Stimulated activated CD4-positive, alpha-beta T cell treated with anti-CD3 and anti-CD28 coated beads, Interleukin-4, amount 100 ng/mL, for 4 hours (primary cell): ENCODE measurements at regions not wholly inside any gene's neighbourhood (a gene's known extent, or its start where the extent isn't known, plus 50 kb on each side); places are given as distances from the start of the nearest gene placed in this dataset.

Experiments
- DNase-seq, 2 experiments: peaks; one replicate each; pipeline ENCODE4 v3.0.0-alpha.2; 2020

GRCh38 chr2:145075454-145076062 is 555.6 kb upstream of the ZEB2 start:
- no peak for DNase-seq

- DNase-seq: no peak
These were observed 550.8 kb upstream of the ZEB2 start for GRCh38 chr2:145070703-145071102.

GRCh38 chr2:145068509-145068908 is 548.6 kb upstream of the ZEB2 start:
- DNase-seq: no peak

- DNase-seq: no peak
These were observed 547.7 kb upstream of the ZEB2 start for GRCh38 chr2:145067549-145068030.

DNA sequence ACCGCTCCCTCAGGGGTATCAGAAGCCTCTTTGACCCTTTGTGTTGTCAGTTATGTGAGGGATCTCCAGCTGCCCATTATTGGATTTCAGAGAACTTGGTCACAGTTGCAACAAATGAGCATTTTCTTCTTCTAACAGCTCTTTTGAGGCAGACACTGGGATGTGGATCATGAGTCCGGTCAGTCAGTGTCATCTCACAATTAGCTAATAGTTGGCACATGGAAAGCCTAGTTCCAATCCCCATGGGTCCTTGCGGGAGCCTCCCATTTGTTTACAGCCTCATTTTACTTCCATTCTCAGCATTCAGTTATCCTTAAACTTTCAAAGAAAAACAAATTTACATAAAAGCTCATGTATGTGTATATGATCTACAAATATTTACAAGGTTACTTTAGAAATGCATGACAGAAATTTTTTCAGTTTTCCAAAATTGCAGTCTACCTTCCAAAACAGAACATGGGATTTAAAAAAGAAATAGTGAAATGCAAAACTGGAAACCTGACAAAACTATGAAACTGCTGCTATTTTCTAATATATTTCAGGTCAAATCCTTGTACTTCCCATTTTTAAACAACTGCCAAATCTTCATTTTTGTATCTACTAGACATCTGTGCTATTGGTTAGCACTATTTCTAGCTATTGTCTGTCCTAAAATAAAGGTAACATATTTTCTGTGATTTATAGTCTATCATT is 547.1 kb upstream of the ZEB2 start:
- no peak for DNase-seq

DNA sequence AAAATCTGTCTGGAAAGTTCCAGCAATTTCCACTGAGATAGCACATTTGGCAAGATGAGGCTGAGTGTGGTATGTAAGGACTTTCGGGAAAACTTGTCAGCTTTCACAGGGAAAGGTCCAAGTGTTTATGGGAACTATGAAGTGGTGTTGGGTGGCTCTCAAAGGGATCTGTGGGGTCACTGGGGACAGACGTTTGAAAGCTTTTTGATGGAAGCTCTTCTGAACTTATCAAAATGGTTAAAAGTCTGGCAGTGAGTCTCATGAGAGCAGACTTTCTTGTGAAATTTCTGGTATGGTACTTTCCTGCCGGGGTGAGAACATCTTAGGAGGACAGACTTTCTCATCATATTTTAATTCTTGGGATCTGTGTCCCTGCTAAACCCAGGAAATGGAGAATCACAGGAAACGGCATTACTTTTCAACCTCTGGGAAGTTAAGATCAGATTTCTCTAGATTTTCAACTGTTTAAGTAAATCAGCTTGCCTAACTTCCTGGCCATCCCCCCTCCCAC is 546.3 kb upstream of the ZEB2 start:
- no peak for DNase-seq

DNA sequence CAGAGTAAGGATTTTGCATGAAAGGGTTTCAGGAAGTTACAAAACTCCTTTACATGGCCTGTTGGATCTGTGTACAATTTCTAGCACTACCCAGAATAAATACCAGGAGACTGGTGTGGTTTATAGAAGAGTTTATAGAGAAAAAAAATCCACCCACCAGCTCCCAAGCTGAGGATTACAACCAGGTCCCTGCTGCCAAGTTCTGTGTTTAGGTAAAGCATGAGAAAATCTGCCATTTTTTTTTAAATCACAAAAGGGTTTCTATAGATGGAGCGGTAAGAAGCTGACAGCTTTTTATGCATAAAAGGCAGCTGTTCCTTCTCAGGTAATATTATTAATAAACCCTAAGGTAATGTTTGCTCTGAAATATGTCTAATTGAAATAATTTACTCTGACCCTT is 545.4 kb upstream of the ZEB2 start:
- DNase-seq: no peak

DNA sequence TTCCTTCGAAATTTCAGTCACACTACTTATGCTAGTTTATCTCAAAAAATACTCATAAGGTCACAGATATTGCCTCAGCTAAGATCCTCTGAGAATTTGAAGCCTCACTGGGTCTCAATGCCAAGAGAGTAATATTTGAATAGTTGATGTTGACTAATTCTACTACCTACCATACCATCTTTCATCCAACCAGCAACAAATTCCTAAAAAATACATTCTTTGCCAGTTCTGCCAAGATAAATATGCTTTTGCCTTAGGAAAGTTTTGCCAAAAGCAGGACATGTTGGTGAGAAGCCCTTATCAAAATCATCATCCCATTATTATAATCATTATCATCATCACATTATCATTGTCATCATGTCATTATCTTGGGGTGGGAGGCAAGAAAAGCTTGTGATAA is 544.6 kb upstream of the ZEB2 start:
- DNase-seq: no peak

- no peak for DNase-seq
These were observed 541.0 kb upstream of the ZEB2 start for GRCh38 chr2:145060876-145061275.

DNA sequence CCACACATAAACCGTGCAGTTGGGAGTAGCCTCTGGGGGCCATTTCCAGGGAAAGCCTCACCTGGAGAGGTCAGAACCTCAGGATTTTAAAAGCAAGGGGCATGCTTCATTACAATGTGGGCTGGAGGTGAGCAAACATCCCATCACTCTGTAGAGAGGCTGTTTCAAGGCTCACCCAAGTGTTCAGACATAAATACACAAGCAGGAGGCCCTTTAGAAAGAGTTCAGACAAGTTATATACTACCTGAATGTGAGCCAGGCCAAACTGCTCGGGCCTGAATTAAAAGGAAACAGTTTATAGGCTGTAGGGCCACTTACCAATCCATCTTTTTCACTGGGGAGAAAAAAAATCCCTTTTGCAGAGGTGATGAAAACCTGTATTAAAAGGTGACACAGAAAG is 540.0 kb upstream of the ZEB2 start:
- no peak for DNase-seq

- DNase-seq: no peak
These were observed 539.4 kb upstream of the ZEB2 start for GRCh38 chr2:145059343-145059742.

DNA sequence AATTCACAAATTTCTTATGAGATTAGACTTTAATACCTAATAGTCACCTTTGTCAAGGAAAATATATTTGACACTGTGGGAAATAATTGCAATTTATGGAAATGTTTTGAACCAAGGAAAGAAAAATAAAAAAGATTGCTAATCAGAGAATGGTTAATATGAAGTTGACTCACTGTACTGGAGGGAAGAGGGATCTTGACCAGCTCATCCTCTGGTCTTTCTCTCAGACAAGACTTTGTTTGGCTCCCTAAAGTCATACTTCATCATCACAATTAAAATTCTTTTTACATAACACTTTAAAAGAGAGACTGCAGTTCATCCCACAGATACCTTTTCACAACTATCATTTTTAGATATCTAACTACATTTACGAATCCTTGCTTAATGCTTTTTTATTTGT is 538.5 kb upstream of the ZEB2 start:
- no peak for DNase-seq

GRCh38 chr2:145055651-145056050 is 535.7 kb upstream of the ZEB2 start:
- no peak for DNase-seq

GRCh38 chr2:145050134-145050533 is 530.2 kb upstream of the ZEB2 start:
- DNase-seq: no peak

GRCh38 chr2:145049475-145049874 is 529.6 kb upstream of the ZEB2 start:
- DNase-seq: no peak

- DNase-seq: no peak
These were observed 527.6 kb upstream of the ZEB2 start for GRCh38 chr2:145047554-145047953.

DNA sequence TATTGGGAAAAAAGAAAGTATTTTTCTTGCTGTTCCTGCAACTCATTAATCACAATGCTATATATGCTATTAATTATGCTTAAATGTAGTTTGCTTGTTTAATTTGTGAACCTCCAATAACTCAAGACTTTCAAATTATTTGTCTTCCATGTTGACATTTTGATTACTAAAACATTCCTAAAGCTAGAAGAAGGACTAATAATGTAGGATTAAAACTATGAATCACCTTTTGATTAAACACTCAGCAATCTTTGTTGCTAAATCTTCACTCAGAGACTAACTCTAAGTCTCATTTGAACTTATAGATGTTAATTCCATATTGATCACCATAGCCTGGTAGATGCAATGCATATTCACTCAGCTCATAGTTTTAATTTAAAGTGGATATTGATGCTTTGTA is 524.6 kb upstream of the ZEB2 start:
- no peak for DNase-seq

- no peak for DNase-seq
These were observed 523.5 kb upstream of the ZEB2 start for GRCh38 chr2:145043399-145043834.

GRCh38 chr2:145041706-145042105 is 521.8 kb upstream of the ZEB2 start:
- no peak for DNase-seq

DNA sequence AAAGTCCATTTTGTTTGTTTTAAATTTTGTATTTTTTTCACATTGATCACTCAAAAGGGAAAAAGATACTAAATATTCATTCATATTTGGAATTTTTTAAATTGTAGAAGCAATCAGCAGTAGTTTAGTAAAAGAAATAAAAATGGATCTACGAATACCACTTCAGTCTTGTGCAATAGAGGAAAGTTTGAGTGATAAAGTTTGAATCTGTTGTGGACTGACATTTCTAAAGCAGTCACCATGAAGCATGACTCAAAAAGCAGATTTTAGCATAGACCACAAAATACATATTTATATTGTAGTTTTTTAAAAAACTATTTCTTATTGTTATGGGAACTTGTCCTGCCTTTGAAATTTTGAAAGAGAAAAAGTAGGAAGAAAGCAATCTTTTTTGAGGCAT is 520.5 kb upstream of the ZEB2 start:
- no peak for DNase-seq

DNA sequence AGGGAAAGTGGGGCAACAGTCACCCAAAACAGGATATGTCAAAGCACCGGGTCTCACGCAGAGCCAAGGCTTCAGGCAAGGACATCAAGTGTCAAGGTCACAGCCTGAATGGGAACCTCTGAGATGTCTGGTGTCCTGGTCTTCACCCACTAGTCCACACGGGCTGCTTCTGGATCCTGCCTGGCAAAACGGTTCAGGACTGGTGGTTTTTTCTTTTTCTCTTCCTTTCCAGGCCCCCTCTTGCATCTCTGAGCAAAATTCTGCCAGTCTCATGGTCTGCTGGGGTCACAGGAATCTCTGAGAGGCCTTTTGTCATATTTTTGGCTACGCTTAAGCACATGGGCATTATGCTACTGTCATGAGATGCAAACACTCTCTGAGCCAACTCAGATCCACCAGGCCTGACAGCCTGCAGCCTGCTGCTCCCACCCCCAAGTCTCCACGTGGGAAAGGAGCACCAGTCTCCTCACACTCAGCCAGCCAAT is 518.2 kb upstream of the ZEB2 start:
- no peak for DNase-seq

DNA sequence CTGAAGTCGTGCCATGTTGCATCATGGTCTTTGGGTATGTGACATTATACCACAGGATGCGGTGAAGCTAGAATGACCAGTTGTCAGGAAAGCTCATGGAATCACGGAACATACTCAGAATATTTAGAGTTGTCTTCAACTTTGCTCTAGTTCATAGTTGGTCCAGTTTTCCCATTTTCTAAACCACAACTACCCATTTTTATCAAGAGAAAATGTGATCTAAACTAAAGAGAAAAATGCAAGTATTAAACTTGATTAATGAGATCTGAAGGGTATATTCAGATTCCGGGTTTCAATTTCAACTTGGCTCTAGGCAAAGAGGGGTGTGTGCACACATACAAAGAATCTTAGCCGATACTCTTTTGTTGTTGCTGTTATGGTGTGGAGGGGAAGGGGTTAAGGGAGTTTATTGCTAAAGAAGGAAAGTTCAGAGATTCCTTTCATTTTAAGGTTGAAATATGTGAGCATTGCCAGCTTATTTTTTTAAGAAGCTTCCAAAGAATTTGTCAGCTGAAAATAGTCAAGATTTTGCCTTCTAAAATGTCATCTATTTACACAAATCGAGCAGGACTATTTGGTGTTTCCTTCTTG is 516.6 kb upstream of the ZEB2 start:
- DNase-seq: no peak

GRCh38 chr2:145034511-145034910 is 514.6 kb upstream of the ZEB2 start:
- DNase-seq: no peak

- no peak for DNase-seq
These were observed 513.5 kb upstream of the ZEB2 start for GRCh38 chr2:145033438-145033837.
